Caco-2 (cell line): ENCODE measurements at regions not wholly inside any gene's neighbourhood (a gene's known extent, or its start where the extent isn't known, plus 50 kb on each side); places are given as distances from the start of the nearest gene placed in this dataset.

Experiments
- BruUV-seq: library from RNA; stranded (reverse); fragments of 400-500 nt; replicated peaks from 2 replicates; lab custom pipeline; 2021; lab: Mats Ljungman, UMichigan
- CTCF ChIA-PET: fragments of 300-600 bp; sonication (Branson Sonifier 250); formaldehyde crosslinking; loops from one replicate; lab custom pipeline; 2022; ENCODE audit warnings: antibody characterized with exemption; lab: Charles Lee
- POLR2A ChIA-PET: fragments of 300-600 bp; sonication (Branson Sonifier 250); formaldehyde crosslinking; loops from one replicate; lab custom pipeline; 2022; ENCODE audit warnings: antibody characterized with exemption; lab: Charles Lee
- DNase-seq, 2 experiments: peaks; one replicate each; pipeline versions ENCODE4 v3.0.0 to v3.0.0-alpha.2; 2020 to 2022
- H3K27me3 ChIP-seq: replicated peaks from 2 replicates; pipeline ENCODE4 v1.6.0; 2011; ENCODE audit warnings: low read length; ENCODE audit not compliant: control insufficient read depth, insufficient read depth
- H3K36me3 ChIP-seq: 2 replicates; pipeline ENCODE4 v1.5.1; 2011; ENCODE audit warnings: low read length; ENCODE audit not compliant: control insufficient read depth, insufficient read depth
- H3K4me1 ChIP-seq: fragments of 250-450 bp; sonication (Bioruptor Pico); 2 replicates; pipeline ENCODE4 v1.5.1; 2020; ENCODE audit warnings: mild to moderate bottlenecking
- H3K4me3 ChIP-seq: 2 replicates; pipeline ENCODE4 v1.5.1; 2011; ENCODE audit warnings: low read depth, mild to moderate bottlenecking, control low read depth, low read length
- H3K9me3 ChIP-seq: fragments of 250-450 bp; sonication (Bioruptor Pico); 2 replicates; pipeline ENCODE4 v1.5.1; 2020; ENCODE audit warnings: mild to moderate bottlenecking, moderate library complexity
- H3K27ac Mint-ChIP-seq: one replicate; pipeline ENCODE4 v1.8.0; 2022; ENCODE audit warnings: mixed read lengths; ENCODE audit not compliant: unreplicated experiment
- H3K27me3 Mint-ChIP-seq: one replicate; pipeline ENCODE4 v1.8.0; 2022; ENCODE audit warnings: mixed read lengths; ENCODE audit not compliant: insufficient read depth, unreplicated experiment
- H3K36me3 Mint-ChIP-seq: one replicate; pipeline ENCODE4 v1.8.0; 2022; ENCODE audit warnings: mild to moderate bottlenecking, mixed read lengths; ENCODE audit not compliant: insufficient read depth, unreplicated experiment
- H3K4me1 Mint-ChIP-seq: one replicate; pipeline ENCODE4 v1.8.0; 2022; ENCODE audit warnings: low read depth, mixed read lengths; ENCODE audit not compliant: unreplicated experiment
- H3K4me3 Mint-ChIP-seq: one replicate; pipeline ENCODE4 v1.8.0; 2022; ENCODE audit warnings: mild to moderate bottlenecking, moderate library complexity, mixed read lengths; ENCODE audit not compliant: unreplicated experiment
- H3K9me3 Mint-ChIP-seq: one replicate; pipeline ENCODE4 v1.8.0; 2022; ENCODE audit warnings: mixed read lengths; ENCODE audit not compliant: unreplicated experiment
- CTCF ChIP-seq, 2 experiments: fragments of 200-600 bp in 1 of 2; IDR thresholded peaks; 1 replicate in 1 of 2; 2 replicates in 1 of 2; pipeline versions ENCODE4 v1.5.1 to v1.8.0; 2011 to 2022; ENCODE audit warnings: antibody characterized with exemption in 1 of 2, control low read depth in 1 of 2, inconsistent platforms in 1 of 2, low read depth in 1 of 2, low read length in 1 of 2, mild to moderate bottlenecking in 1 of 2, moderate library complexity in 1 of 2; ENCODE audit not compliant: insufficient read depth in 1 of 2, severe bottlenecking in 1 of 2, unreplicated experiment in 1 of 2
- intact Hi-C: fragments of 100-400 bp; cut with micrococcal nuclease; formaldehyde crosslinking; loops from one replicate; pipeline ENCODE4 v1.10.0; 2022; ENCODE audit not compliant: unreplicated experiment

- no peak overlapping the region for H3K4me3 Mint-ChIP-seq
- no peak overlapping the region for H3K27ac Mint-ChIP-seq
- no peaks in the 10 kb centered on the region for H3K27me3 ChIP-seq
- peaks cover 12% of the 10 kb centered on the region for H3K4me1 ChIP-seq
- no peaks in the 10 kb centered on the region for H3K9me3 Mint-ChIP-seq
- no peaks in the 10 kb centered on the region for H3K36me3 Mint-ChIP-seq
- H3K27me3 Mint-ChIP-seq, result no peaks in the 10 kb centered on the region
- H3K4me1 Mint-ChIP-seq, result peaks cover 8% of the 10 kb centered on the region
- CTCF ChIA-PET, result no interaction called here
- H3K9me3 ChIP-seq, result no peaks in the 10 kb centered on the region
- intact Hi-C loops, result no loop called here
- no peak for DNase-seq
- no peaks in the 10 kb centered on the region for H3K36me3 ChIP-seq
- H3K4me3 ChIP-seq, result no peak overlapping the region
- no peak for TF ChIP-seq CTCF (IDR thresholded peaks at IDR 0.05; ENCODE audit: insufficient read depth in 1 of 2, low read depth in 1 of 2, low read length in 1 of 2, severe bottlenecking in 1 of 2, unreplicated experiment in 1 of 2)
- POLR2A ChIA-PET, result no interaction called here
- BruUV-seq, result no TSS peak
Measured at GRCh38 chr6:156725712-156726111, 51.5 kb upstream of the ARID1B start.

- DNase-seq, result peak; percentile 24 to 42
- TF ChIP-seq CTCF (IDR thresholded peaks at IDR 0.05; ENCODE audit: insufficient read depth in 1 of 2, low read depth in 1 of 2, low read length in 1 of 2, severe bottlenecking in 1 of 2, unreplicated experiment in 1 of 2), result no peak
- ChIA-PET POLR2A (no interaction called here), CTCF (interaction anchor here (1.4 kb wide), 1 partner anchor 35 kb away, joined by 4 read pairs; no protein-coding TSS in a partner anchor)
- H3K4me3 ChIP-seq, result no peak overlapping the region
- intact Hi-C loops, result loop anchor here (2.0 kb wide), 1 partner anchor 58 kb away; no protein-coding TSS in a partner anchor
- Mint-ChIP-seq H3K4me1 (peaks cover 19% of the 10 kb centered on the region), H3K27ac (peak overlapping the region; percentile 98), H3K9me3 (no peaks in the 10 kb centered on the region), H3K36me3 (peaks cover 8% of the 10 kb centered on the region), H3K4me3 (peak overlapping the region; percentile 94), H3K27me3 (no peaks in the 10 kb centered on the region)
- H3K27me3 ChIP-seq, result no peaks in the 10 kb centered on the region
- no peaks in the 10 kb centered on the region for H3K36me3 ChIP-seq
- H3K4me1 ChIP-seq, result peaks cover 18% of the 10 kb centered on the region
- no TSS peak for BruUV-seq
- no peaks in the 10 kb centered on the region for H3K9me3 ChIP-seq
Measured at GRCh38 chr6:156720691-156721685, 56.2 kb upstream of the ARID1B start.

DNA sequence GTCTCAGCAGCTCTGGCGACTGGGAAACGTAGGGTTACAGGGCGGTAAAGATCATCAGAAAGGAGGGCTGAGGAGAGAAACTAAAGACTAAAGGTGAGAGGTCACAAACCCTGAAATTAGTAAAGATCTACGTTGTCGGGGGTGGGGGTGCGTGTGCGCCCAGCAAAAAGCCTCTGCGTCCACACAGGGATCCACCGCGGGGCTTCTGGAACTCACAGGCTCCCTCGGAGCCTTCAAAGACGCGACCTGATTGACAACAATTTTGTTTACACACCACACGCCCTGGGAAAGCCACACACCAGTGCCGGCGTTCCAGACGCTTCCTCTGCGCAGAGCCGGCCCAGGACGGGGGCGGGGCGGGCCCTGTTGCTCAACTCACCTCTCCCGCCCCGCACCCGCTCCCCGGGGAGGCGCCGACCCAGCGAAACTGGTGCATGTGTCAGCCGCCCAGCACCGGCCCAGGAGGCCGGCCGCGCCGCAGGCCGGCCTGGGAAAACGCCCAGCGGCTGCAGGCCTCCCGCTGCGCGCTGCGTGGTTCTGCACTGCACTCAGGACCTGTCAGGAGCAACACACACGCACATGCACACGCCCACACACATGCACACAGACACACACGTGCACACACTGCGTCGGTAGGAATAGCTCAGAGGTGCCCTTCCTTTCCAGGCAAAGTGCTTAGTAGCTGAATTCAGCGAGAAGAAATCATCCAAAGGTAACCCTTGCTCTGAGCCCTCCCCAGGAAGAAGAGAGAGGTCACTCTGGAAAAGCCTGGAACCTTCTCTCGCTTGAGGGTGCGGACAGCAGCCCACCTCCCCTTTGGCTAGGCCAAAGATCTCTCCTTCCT is 57.2 kb upstream of the ARID1B start:
- Histone ChIP-seq H3K4me1 (peaks cover 18% of the 10 kb centered on the region), H3K27me3 (no peaks in the 10 kb centered on the region), H3K4me3 (peak overlapping the region; percentile 49), H3K36me3 (no peaks in the 10 kb centered on the region), H3K9me3 (no peaks in the 10 kb centered on the region)
- BruUV-seq, result no TSS peak
- no peaks in the 10 kb centered on the region for H3K9me3 Mint-ChIP-seq
- no peaks in the 10 kb centered on the region for H3K27me3 Mint-ChIP-seq
- H3K27ac Mint-ChIP-seq, result peak overlapping the region; percentile 98
- no peak for TF ChIP-seq CTCF (IDR thresholded peaks at IDR 0.05; ENCODE audit: insufficient read depth in 1 of 2, low read depth in 1 of 2, low read length in 1 of 2, severe bottlenecking in 1 of 2, unreplicated experiment in 1 of 2)
- intact Hi-C loops, result loop anchor here (1.0 to 2.0 kb wide), 2 partner anchors 33 to 59 kb away; no protein-coding TSS in a partner anchor
- peaks cover 19% of the 10 kb centered on the region for H3K4me1 Mint-ChIP-seq
- peaks cover 8% of the 10 kb centered on the region for H3K36me3 Mint-ChIP-seq
- peak overlapping the region; percentile 94 for H3K4me3 Mint-ChIP-seq
- peak; percentile 96 for DNase-seq
- ChIA-PET POLR2A (interaction anchor here (0.6 kb wide), 1 partner anchor 60 kb away, joined by 3 read pairs; no protein-coding TSS in a partner anchor), CTCF (no interaction called here)
